Neuronal stem cell (in vitro differentiated cells): ENCODE measurements at regions not wholly inside any gene's neighbourhood (a gene's known extent, or its start where the extent isn't known, plus 50 kb on each side); places are given as distances from the start of the nearest gene placed in this dataset.

Experiments
- DNase-seq: peaks from one replicate; pipeline ENCODE4 v3.0.0-alpha.2; 2013; ENCODE audit warnings: low spot score
- H2AFZ ChIP-seq: one replicate; pipeline ENCODE4 v1.6.1; 2013; ENCODE audit warnings: mild to moderate bottlenecking, low read length, inconsistent platforms
- H2AK5ac ChIP-seq: 2 replicates; pipeline ENCODE4 v1.6.1; 2013; ENCODE audit warnings: low read depth, mild to moderate bottlenecking, inconsistent platforms, low read length, moderate library complexity, mixed read lengths
- H2BK120ac ChIP-seq: 2 replicates; pipeline ENCODE4 v1.6.1; 2013; ENCODE audit warnings: low read depth, mild to moderate bottlenecking, inconsistent platforms, low read length, moderate library complexity, mixed read lengths
- H2BK12ac ChIP-seq: one replicate; pipeline ENCODE4 v1.6.1; 2013; ENCODE audit warnings: low read length, inconsistent platforms
- H2BK15ac ChIP-seq: 2 replicates; pipeline ENCODE4 v1.6.1; 2013; ENCODE audit warnings: mild to moderate bottlenecking, low read length, inconsistent platforms, mixed read lengths
- H2BK5ac ChIP-seq: one replicate; pipeline ENCODE4 v1.6.1; 2013; ENCODE audit warnings: inconsistent platforms, mild to moderate bottlenecking, low read length, moderate library complexity
- H3K14ac ChIP-seq: one replicate; pipeline ENCODE4 v1.6.1; 2013; ENCODE audit warnings: low read length, inconsistent platforms
- H3K18ac ChIP-seq: 2 replicates; pipeline ENCODE4 v1.6.1; 2013; ENCODE audit warnings: low read length, inconsistent platforms
- H3K23ac ChIP-seq: 2 replicates; pipeline ENCODE4 v1.6.1; 2013; ENCODE audit warnings: low read depth, mild to moderate bottlenecking, mixed read lengths, low read length, inconsistent platforms; ENCODE audit not compliant: poor library complexity
- H3K27ac ChIP-seq: replicated peaks from 3 replicates; pipeline ENCODE4 v1.5.1; 2013; ENCODE audit warnings: low read length, inconsistent platforms
- H3K27me3 ChIP-seq, 3 experiments: 2 replicates each; pipeline ENCODE4 v1.6.1; 2013; ENCODE audit warnings: low read length in 3 of 3, mild to moderate bottlenecking in 2 of 3, inconsistent platforms in 1 of 3, low read depth in 1 of 3, mixed read lengths in 1 of 3, moderate library complexity in 1 of 3; ENCODE audit not compliant: control insufficient read depth in 3 of 3, insufficient read depth in 3 of 3
- H3K36me3 ChIP-seq, 2 donors: replicated peaks in 1 of 2; 2 replicates each; pipeline ENCODE4 v1.6.1; 2013; ENCODE audit warnings: low read length in 2 of 2; ENCODE audit not compliant: control insufficient read depth in 2 of 2, insufficient read depth in 2 of 2
- H3K4ac ChIP-seq: 2 replicates; pipeline ENCODE4 v1.6.1; 2013; ENCODE audit warnings: inconsistent platforms, mild to moderate bottlenecking, low read length, moderate library complexity
- H3K4me1 ChIP-seq, 2 donors: 1 replicate in 1 of 2; 2 replicates in 1 of 2; pipeline ENCODE4 v1.6.1; 2013; ENCODE audit warnings: low read length in 2 of 2, low read depth in 1 of 2; ENCODE audit not compliant: control insufficient read depth in 2 of 2, insufficient read depth in 1 of 2
- H3K4me2 ChIP-seq: one replicate; pipeline ENCODE4 v1.6.1; 2013; ENCODE audit warnings: mild to moderate bottlenecking, low read length, inconsistent platforms; ENCODE audit not compliant: insufficient read depth, poor library complexity, severe bottlenecking
- H3K4me3 ChIP-seq, 2 donors: 2 replicates each; pipeline ENCODE4 v1.5.1; 2013; ENCODE audit warnings: low read length in 2 of 2, mild to moderate bottlenecking in 2 of 2, inconsistent platforms in 1 of 2, moderate library complexity in 1 of 2
- H3K79me1 ChIP-seq: one replicate; pipeline ENCODE4 v1.6.1; 2013; ENCODE audit warnings: low read depth, mild to moderate bottlenecking, inconsistent platforms, low read length, moderate library complexity
- H3K9ac ChIP-seq: one replicate; pipeline ENCODE4 v1.6.1; 2013; ENCODE audit warnings: mild to moderate bottlenecking, low read depth, low read length, inconsistent platforms; ENCODE audit not compliant: poor library complexity
- H3K9me3 ChIP-seq, 2 donors: replicated peaks in 1 of 2; 2 replicates each; pipeline versions ENCODE3 to v1.6.1; 2013; ENCODE audit warnings: low read length in 2 of 2, mild to moderate bottlenecking in 2 of 2, inconsistent platforms in 1 of 2, low read depth in 1 of 2, mixed read lengths in 1 of 2, moderate library complexity in 1 of 2; ENCODE audit not compliant: control insufficient read depth in 2 of 2, insufficient read depth in 1 of 2
- H4K8ac ChIP-seq: one replicate; pipeline ENCODE4 v1.6.1; 2013; ENCODE audit warnings: low read depth, mild to moderate bottlenecking, inconsistent platforms, low read length, moderate library complexity
- H4K91ac ChIP-seq: one replicate; pipeline ENCODE4 v1.6.1; 2013; ENCODE audit warnings: low read length, low read depth, mild to moderate bottlenecking, inconsistent platforms; ENCODE audit not compliant: poor library complexity
- WGBS, 2 donors: extraction: QIAGEN DNeasy Blood & Tissue Kit; methylation state at CpG; one replicate each; pipeline ENCODE4 v1.1.7; 2013; ENCODE audit warnings: missing lambda C conversion rate in 2 of 2, mixed read lengths in 1 of 2; ENCODE audit not compliant: insufficient read length in 2 of 2, insufficient replicate concordance in 1 of 2; ENCODE audit errors: extremely low coverage in 2 of 2; 5-methylcytosine and 5-hydroxymethylcytosine counted together

DNA sequence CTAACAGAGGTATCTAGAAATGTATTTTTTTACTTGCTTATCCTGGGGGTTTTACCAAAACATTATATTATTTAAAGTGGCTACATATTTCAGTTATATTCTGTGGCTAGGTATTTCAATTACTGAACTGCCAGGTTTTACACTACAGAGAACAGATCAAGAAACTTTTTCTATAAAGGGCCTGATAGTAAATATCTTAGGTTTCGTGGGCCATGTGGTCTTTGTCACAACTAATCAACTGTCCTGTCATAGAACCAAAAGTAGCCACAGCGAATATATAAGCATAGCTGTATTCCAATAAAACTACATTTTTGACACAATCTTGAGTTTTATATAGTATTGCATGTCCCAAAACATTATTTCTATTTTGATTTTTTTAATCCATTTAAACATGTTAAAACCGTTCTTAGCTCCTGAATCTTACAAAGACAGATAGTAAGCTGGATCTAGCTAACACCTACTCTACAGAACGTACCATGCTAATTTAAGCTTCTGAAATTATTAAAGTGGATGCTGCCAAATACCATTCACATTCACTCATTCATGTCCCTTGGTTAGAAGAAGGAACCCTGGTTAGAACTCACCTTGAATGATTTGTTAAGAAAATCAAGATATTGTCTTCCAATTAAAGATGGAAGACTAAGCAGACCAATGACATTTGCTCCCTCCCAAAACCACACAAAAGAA, 118.2 kb upstream of the TGFBR2 start:
- no peak for DNase-seq
- H3K23ac ChIP-seq = no peak overlapping the region
- H2AK5ac ChIP-seq = no peak overlapping the region
- H2BK5ac ChIP-seq = no peak overlapping the region
- H3K4ac ChIP-seq = no peak overlapping the region
- H3K9me3 ChIP-seq = peaks cover 0 to 16% of the 10 kb centered on the region in 2 donors
- H3K4me3 ChIP-seq = no peak overlapping the region
- no peak overlapping the region for H3K18ac ChIP-seq
- no peak overlapping the region for H2AFZ ChIP-seq
- H3K36me3 ChIP-seq = no peaks in the 10 kb centered on the region
- H3K79me1 ChIP-seq = no peaks in the 10 kb centered on the region
- no peak overlapping the region for H3K4me2 ChIP-seq
- H2BK12ac ChIP-seq = no peak overlapping the region
- H3K9ac ChIP-seq = no peak overlapping the region
- WGBS, 2 donors = no CpG with 5 or more reads among the region's 4 CpGs
- peaks cover 0 to 2% of the 10 kb centered on the region in 2 donors for H3K4me1 ChIP-seq
- H4K8ac ChIP-seq = no peak overlapping the region
- H3K14ac ChIP-seq = no peak overlapping the region
- H3K27ac ChIP-seq = no peak overlapping the region
- H2BK120ac ChIP-seq = no peak overlapping the region
- peaks cover 0 to 10% (median 0%) of the 10 kb centered on the region in 3 experiments for H3K27me3 ChIP-seq
- H2BK15ac ChIP-seq = no peak overlapping the region
- H4K91ac ChIP-seq = no peak overlapping the region

GRCh38 chr3:30492322-30493192, 113.8 kb upstream of the TGFBR2 start:
- Histone ChIP-seq H3K9me3 (peaks cover 0 to 16% of the 10 kb centered on the region in 2 donors), H3K18ac (no peak overlapping the region), H3K4me1 (peaks cover 0 to 2% of the 10 kb centered on the region in 2 donors), H2BK5ac (no peak overlapping the region), H3K4ac (no peak overlapping the region), H3K79me1 (no peaks in the 10 kb centered on the region), H3K4me2 (no peak overlapping the region), H3K9ac (no peak overlapping the region), H2BK120ac (no peak overlapping the region), H2AK5ac (no peak overlapping the region), H4K91ac (no peak overlapping the region), H3K27ac (no peak overlapping the region), H3K27me3 (peaks cover 0 to 7% (median 0%) of the 10 kb centered on the region in 3 experiments), H3K23ac (no peak overlapping the region), H3K36me3 (no peaks in the 10 kb centered on the region), H2BK12ac (no peak overlapping the region), H3K14ac (no peak overlapping the region), H4K8ac (no peak overlapping the region), H3K4me3 (no peak overlapping the region), H2BK15ac (no peak overlapping the region), H2AFZ (no peak overlapping the region)
- no CpG with 5 or more reads among the region's 6 CpGs for WGBS, 2 donors
- DNase-seq = no peak

DNA sequence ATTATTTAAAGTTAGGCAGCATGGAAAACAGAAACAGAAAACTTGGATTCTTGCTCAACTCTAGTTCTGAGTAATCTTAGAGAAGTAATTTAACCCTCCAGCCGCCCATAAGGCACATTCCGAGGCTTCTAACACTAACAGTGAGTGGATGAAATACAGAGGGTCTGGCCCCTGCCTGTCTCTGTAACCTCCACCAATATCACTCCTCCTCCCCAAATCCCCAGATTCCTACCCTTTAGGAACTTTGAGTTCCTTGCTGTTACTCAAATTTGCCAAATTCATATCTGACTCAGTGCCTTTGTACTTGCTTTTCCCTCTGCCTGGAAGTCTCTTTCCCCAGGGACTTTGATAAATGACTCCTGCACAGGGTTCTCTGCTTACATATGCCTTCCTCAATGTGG, 112.5 kb upstream of the TGFBR2 start:
- Histone ChIP-seq H2AK5ac (no peak overlapping the region), H2BK5ac (no peak overlapping the region), H3K23ac (no peak overlapping the region), H3K79me1 (no peaks in the 10 kb centered on the region), H3K14ac (no peak overlapping the region), H2BK15ac (no peak overlapping the region), H3K36me3 (no peaks in the 10 kb centered on the region), H3K4me1 (peaks cover 0 to 4% of the 10 kb centered on the region in 2 donors), H3K4ac (no peak overlapping the region), H3K27ac (no peak overlapping the region), H4K91ac (no peak overlapping the region), H3K9me3 (peaks cover 0 to 5% of the 10 kb centered on the region in 2 donors), H2BK120ac (no peak overlapping the region), H2BK12ac (no peak overlapping the region), H3K4me2 (no peak overlapping the region), H3K9ac (no peak overlapping the region), H3K18ac (no peak overlapping the region), H3K4me3 (no peak overlapping the region), H4K8ac (no peak overlapping the region), H2AFZ (no peak overlapping the region), H3K27me3 (peaks cover 0 to 12% (median 0%) of the 10 kb centered on the region in 3 experiments)
- no CpG with 5 or more reads among the region's 2 CpGs for WGBS, 2 donors
- no peak for DNase-seq
